ENCODE measurements at regions not wholly inside any gene's neighbourhood (a gene's known extent, or its start where the extent isn't known, plus 50 kb on each side); places are given as distances from the start of the nearest gene placed in this dataset.

GRCh38 chr10:58921421-58921855, 255.0 kb upstream of the PHYHIPL start:
- no peaks in the 10 kb centered on the region for H3K9me3 ChIP-seq
- no peaks in the 10 kb centered on the region for H4K20me1 ChIP-seq (ENCODE audit: insufficient read depth)
- peaks cover 4 to 18% of the 10 kb centered on the region in 2 experiments; a peak in 2 of 4 replicates for H3K4me1 ChIP-seq (ENCODE audit: control insufficient read depth in 1 of 2, insufficient read depth in 2 of 2, low read depth in 1 of 2, low read length in 1 of 2)
- H3K4me3 ChIP-seq (ENCODE audit: low read depth in 2 of 2, low read length in 1 of 2) = no peak overlapping the region
- no peaks in the 10 kb centered on the region for H3K9me2 ChIP-seq
- POLR2A ChIA-PET = no interaction called here
- H2AFZ ChIP-seq (ENCODE audit: low read depth) = peak overlapping the region; percentile 49; the same call in 1 of the 2 replicates
- H3F3A ChIP-seq (replicated peaks; ENCODE audit: insufficient read depth) = peaks cover 22% of the 10 kb centered on the region
- H3K4me2 ChIP-seq = peak overlapping the region; percentile 20; the same call in 1 of the 2 replicates
- CTCF ChIA-PET = interaction anchor here (1.0 to 1.4 kb wide), 4 partner anchors 9 to 701 kb away, joined by 3 read pairs; no protein-coding TSS in a partner anchor
- no peaks in the 10 kb centered on the region for H3K79me2 ChIP-seq (ENCODE audit: insufficient read depth)
- no peaks in the 10 kb centered on the region for H3K36me3 ChIP-seq (replicated peaks in 1 of 2; ENCODE audit: control insufficient read depth in 1 of 2, insufficient read depth in 2 of 2, low read length in 1 of 2)
- H3K9ac ChIP-seq = peak overlapping the region; percentile 51; the same call in 1 of the 2 replicates
- TF ChIP-seq POLR2AphosphoS5 (IDR thresholded peaks at IDR 0.05; ENCODE audit: low read depth, low read length) = no peak
- no peak for TF ChIP-seq RXRA (IDR thresholded peaks at IDR 0.05; ENCODE audit: borderline replicate concordance, low read depth)
- no peak for TF ChIP-seq REST (IDR thresholded peaks at IDR 0.05; ENCODE audit: low read depth, low read length)
- no peak for TF ChIP-seq IRF3 (IDR thresholded peaks at IDR 0.05; ENCODE audit: low read depth, low read length)
- no peak for TF ChIP-seq ZBTB33 (IDR thresholded peaks at IDR 0.05; ENCODE audit: borderline replicate concordance, low read depth)
- no peak for TF ChIP-seq FOSL2 (IDR thresholded peaks at IDR 0.05; ENCODE audit: borderline replicate concordance, low read depth)
- no peak for TF ChIP-seq SMC3 (IDR thresholded peaks at IDR 0.05; ENCODE audit: low read depth, low read length)
- TF ChIP-seq GABPA (IDR thresholded peaks at IDR 0.05; ENCODE audit: low read depth) = no peak
- no peak for TF ChIP-seq CHD2 (IDR thresholded peaks at IDR 0.05; ENCODE audit: low read length, partially characterized antibody)
- no peak for TF ChIP-seq RAD21 (IDR thresholded peaks at IDR 0.05; ENCODE audit: low read length)
- TF ChIP-seq MAX (IDR thresholded peaks at IDR 0.05; ENCODE audit: low read depth) = no peak
- TF ChIP-seq MXI1 (IDR thresholded peaks at IDR 0.05; ENCODE audit: low read depth, low read length) = no peak
- TF ChIP-seq RCOR1 (IDR thresholded peaks at IDR 0.05; ENCODE audit: low read length) = no peak
- TF ChIP-seq PBX3 (IDR thresholded peaks at IDR 0.05) = no peak
- no peak for TF ChIP-seq EP300 (IDR thresholded peaks at IDR 0.05; ENCODE audit: borderline replicate concordance in 1 of 2, low read depth in 1 of 2, low read length in 1 of 2)
- no peak for TF ChIP-seq TEAD4 (IDR thresholded peaks at IDR 0.05; ENCODE audit: borderline replicate concordance, insufficient read depth)
- TF ChIP-seq CTCF (IDR thresholded peaks at IDR 0.05) = no peak
- TF ChIP-seq ELF1 (IDR thresholded peaks at IDR 0.05) = no peak
- peak overlapping the region; percentile 58 to 86; a peak in 3 of 4 replicates for H3K27ac ChIP-seq (ENCODE audit: low read depth in 2 of 2, low read length in 1 of 2)
- H3K27me3 ChIP-seq (ENCODE audit: insufficient read depth) = no peaks in the 10 kb centered on the region
- WGBS (ENCODE audit: low lambda C conversion rate) = 85% methylated on average over 2 of the region's 2 CpGs
- DNase-seq = no peak
